Stimulated activated CD4-positive, alpha-beta T cell treated with anti-CD3 and anti-CD28 coated beads, TNF-alpha, amount 100 ng/mL, for 48 hours (primary cell): ENCODE measurements at regions not wholly inside any gene's neighbourhood (a gene's known extent, or its start where the extent isn't known, plus 50 kb on each side); places are given as distances from the start of the nearest gene placed in this dataset.

Experiments used
- DNase-seq, 3 donors: peaks; one replicate each; pipeline ENCODE4 v3.0.0-alpha.2; 2020; ENCODE audit warnings: low read depth in 3 of 3

DNA sequence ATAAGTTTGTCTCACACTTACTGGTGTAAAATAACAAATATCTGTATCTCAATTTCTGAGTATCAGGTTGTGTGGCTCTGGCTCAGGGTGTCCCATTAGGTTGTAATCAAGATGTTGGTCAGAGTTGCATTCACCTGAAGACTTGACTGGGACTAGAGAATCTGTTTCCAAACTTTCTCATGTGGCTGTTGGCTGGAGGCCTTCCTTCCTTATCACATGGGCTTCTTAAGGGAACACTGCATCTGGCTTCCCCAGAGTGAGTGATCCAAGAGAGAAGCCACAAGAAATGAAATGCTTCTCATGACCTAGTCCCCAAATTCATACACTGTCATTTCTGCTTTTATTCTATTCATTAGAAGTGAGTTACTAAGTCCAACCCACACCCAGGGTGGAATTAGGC is 568.4 kb upstream of the CAMK1G start:
- no peak for DNase-seq

- no peak for DNase-seq
Observed at GRCh38 chr1:209021622-209022021, 561.9 kb upstream of the CAMK1G start.

DNA sequence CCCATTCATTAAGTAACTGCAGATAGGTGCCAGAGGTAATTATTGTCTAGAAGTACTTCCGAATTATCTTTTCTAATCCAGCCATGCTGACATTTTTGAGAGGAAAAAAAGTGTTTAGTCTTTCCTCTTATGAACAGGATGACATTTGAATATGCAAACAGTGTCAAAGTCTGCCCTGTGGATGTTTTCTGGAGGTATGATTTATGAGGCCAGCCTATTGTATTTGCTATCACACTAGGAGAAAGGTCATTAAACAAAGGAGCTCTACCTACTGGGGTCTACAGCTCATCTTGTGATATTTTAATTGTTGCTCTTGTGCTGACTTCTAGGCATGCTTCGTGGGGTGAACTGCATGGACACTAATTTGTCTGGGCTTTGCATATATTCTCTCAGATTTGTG is 559.7 kb upstream of the CAMK1G start:
- DNase-seq: no peak

DNA sequence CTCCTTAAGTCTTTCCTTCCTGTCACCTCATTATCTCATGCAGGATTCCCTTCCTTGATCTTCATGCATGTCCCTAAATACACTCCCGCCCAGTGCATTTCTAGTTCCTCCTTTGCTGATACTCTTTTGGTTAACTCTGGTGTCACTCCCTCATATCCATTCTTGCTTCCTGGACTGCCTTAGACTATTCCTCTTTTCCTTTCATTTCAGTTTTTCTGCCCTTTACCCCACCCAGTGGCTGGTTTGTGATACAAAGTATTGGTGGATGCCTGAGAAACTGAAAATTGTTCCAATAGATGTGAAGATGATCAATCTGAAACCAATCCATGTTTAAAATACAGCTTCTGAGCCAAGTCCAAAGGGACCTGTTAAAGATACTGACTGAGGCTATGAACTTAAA is 553.8 kb upstream of the CAMK1G start:
- no peak for DNase-seq

DNA sequence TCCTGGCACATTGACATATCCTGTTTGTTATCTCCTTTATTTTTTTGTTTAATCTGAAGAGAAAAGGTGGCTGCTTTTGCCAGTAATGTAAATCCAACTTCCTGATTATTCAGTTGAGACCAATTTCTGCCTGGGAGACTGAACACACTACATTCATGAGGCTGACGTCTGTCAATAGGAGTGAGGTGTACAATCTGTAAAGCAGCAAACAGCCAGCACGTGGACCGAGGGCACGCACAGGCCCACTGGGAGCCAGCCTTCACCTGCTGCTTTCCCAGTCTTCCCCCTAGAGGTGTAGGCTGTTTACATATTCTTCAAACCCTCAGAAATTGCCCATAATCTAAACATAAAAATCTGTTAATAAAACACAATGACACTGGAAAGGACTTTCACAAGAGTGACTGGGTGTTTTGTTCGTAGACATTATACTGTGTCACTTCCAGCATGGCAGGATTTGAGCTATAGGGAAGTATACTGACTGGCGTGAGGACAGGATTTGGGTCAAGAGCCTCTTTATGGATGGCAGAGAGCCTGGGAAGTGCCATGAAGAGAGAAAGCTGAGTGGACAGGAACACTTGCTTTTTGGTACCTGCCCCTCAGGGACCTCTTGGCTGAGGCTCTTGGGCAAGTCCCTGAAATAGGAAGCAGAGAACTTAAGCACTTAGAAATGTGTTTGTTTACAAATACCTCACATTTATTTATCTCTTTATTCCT is 552.9 kb upstream of the CAMK1G start:
- no peak for DNase-seq

GRCh38 chr1:209037064-209037463 is 546.5 kb upstream of the CAMK1G start:
- no peak for DNase-seq

- DNase-seq: no peak
Observed at GRCh38 chr1:209038316-209038715, 545.2 kb upstream of the CAMK1G start.

DNA sequence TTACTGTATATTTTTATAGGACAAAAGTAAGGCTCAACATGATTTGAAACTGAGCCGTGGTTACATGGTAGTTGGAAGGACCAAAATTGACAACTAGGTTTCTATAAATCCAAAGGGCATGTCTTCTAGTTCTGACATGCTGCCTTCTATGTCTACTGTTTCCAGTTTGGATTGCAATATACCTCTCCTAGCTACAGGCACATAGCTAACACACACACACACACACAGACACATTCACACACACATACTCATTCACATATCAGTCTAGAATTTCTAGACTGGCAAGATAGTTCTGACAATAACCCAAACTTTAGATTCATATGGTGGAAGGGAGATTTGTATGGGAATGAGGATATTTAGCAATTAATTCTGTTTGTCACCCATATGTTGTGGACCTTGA is 544.8 kb upstream of the CAMK1G start:
- no peak for DNase-seq

- DNase-seq: no peak
Observed at GRCh38 chr1:209040351-209040750, 543.2 kb upstream of the CAMK1G start.

DNA sequence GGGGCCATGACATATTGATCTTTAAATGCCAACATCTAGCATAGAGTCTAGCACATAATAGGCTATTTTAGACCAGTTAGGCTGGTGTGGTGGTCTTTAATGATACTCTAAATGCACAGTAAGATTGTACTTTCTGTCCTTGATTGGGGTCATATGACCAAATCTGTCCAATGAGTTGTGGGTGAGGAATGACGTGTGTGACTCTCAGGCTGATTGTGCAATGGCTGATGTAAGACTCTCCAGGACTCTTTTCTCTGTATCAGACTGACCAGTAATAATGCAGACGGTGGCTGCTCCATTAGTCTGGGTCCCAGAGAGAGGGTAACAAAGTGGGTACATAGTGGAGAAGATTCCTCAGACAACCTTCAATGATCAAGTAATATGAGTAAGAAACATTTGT is 541.6 kb upstream of the CAMK1G start:
- DNase-seq: no peak

DNA sequence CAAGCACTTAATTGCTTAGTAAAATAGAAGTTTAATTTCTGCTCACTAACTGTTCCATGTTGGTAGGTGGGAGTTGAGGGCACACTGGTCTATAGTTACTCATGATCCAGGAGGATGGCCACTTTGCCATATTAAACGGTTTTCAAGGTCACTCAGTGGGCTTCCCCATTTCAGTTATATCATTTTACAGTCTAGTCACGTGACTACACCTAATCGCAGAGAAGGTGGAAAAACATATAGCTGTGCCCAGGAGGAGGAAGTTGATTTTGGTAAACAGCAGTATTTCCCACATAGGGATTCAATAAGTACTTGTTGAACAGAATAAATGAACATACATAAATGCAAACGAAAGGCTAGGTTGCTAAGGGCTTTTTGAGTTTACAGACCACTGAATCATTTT is 541.1 kb upstream of the CAMK1G start:
- DNase-seq: no peak

GRCh38 chr1:209045331-209046057 is 538.0 kb upstream of the CAMK1G start:
- no peak for DNase-seq

GRCh38 chr1:209046058-209046417 is 537.5 kb upstream of the CAMK1G start:
- no peak for DNase-seq

GRCh38 chr1:209046935-209047334 is 536.6 kb upstream of the CAMK1G start:
- no peak for DNase-seq

DNA sequence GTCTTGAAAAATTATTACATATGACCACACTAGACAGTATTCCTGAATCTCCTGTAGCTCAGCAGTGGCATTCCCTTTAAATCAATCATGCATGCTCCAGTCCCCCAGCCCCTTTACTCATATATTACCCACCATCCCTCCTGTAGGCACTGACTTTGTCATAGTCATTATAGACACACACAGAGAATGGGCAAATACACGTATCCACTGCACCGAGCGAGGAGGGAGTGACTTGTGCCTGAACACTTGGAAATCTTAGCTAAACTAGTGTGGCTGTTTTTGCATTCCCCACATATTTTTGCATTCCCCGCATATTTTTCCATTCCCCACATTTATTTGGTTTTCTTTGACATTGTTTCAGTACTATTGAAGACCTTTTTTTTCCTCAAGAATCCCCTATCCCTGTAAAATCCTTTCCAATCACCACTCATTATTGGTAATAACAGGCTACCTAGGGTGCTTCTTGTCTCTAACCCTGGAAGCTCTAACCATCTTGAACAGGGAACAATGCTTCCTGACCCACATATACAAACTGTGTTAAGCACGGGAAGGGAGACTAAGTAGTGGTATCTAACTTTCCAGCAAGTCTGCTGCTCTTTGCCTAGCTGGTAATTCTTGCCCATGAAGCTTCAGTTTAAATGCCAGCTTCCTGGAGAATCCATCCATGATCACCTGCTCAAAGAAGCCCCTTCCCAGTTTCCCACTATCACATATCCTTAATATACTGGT is 534.4 kb upstream of the CAMK1G start:
- DNase-seq: no peak

DNA sequence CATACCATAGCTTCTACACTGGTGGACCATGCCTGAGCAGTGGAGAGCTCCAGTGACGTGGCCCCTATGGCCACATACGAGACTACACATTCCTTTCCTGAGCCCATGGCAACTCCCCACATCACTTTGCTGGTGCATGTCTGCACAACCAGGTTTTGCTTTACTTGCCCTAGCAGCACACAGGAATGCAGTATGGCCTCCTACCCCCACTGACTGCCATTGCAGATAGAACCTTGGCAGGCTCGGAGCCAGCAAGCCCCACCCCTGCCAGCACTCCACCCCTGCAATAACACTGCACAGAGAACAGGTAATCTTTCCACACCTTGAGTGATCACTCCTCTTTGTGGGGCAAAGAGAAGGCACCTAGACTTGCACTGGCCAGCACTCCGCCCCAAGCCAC is 531.9 kb upstream of the CAMK1G start:
- no peak for DNase-seq

- no peak for DNase-seq
Observed at GRCh38 chr1:209053587-209053986, 529.9 kb upstream of the CAMK1G start.

DNA sequence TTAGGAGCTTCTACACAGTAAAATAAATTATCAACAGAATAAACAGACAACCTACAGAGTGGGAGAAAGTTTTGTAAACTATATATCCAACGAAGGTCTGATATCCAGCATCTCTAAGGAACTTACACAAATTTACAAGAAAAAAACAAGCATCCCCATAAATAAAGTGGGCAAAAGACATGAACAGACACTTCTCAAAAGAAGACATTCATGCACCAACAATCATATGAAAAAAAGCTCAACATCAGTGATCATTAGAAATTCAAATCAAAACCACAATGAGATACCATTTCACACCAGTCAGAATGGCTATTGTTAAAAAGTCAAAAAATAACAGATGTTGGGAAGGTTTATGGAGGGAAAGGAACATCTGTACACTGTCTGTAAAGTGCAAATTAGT is 526.4 kb upstream of the CAMK1G start:
- DNase-seq: no peak

- no peak for DNase-seq
Observed at GRCh38 chr1:209057901-209058300, 525.6 kb upstream of the CAMK1G start.

GRCh38 chr1:209059376-209059775 is 524.1 kb upstream of the CAMK1G start:
- no peak for DNase-seq

GRCh38 chr1:209059981-209060380 is 523.5 kb upstream of the CAMK1G start:
- no peak for DNase-seq

DNA sequence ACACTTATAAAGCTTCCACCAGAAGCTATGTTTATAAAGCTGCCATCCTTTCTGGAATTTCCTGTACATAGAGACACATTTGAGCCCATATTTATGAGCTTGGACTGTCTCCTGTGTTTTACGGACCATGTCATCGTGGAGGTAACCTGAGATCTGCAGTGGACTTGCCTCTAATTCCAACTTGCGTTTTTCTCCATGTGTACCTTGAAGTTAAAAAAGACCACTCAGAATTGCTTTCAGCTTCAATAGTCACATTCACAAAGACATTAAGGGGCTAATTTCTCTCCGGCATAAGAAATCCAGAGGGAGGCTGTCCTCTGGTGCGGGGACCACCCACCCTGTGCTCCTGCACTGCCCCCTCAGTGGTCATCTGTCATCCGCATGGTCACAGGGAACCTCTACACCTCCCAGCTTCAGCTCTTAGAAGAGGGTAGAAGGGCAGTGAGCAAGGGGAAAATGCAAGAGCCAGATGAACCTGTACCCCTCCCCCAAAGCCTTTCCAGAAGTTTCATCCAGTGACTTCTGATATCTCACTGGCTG is 521.4 kb upstream of the CAMK1G start:
- DNase-seq: no peak

GRCh38 chr1:209062863-209063262 is 520.7 kb upstream of the CAMK1G start:
- no peak for DNase-seq
